Muscle of arm (tissue), 1 donor: ENCODE measurements at regions not wholly inside any gene's neighbourhood (a gene's known extent, or its start where the extent isn't known, plus 50 kb on each side); places are given as distances from the start of the nearest gene placed in this dataset.
A peak's percentile ranks its signal among the peaks of the same experiment; 100 is the strongest.

Source experiments
- DNase-seq: peaks from one replicate; pipeline ENCODE4 v3.0.0-alpha.2; 2013

DNA sequence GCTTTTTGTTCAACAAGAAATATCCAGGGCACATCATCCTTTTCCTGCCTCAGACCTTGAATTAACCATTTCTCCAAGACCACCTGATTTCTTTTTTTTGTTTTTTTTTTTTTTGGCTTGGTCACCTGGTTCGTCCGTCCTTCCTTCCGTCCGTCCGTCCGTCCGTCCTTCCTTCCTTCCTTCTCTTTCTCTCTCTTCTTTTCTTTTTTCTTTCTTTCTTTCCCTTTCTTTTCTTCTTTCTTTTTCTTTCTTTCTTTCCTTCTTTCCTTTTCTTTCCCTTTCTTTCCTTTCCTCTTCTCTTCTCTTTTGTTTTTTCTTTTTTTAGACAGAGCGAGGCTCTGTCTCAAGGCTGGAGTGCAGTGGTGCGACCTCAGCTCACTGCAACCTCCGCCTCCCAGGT, 80.7 kb downstream of the TET3 start:
- DNase-seq = no peak

DNA sequence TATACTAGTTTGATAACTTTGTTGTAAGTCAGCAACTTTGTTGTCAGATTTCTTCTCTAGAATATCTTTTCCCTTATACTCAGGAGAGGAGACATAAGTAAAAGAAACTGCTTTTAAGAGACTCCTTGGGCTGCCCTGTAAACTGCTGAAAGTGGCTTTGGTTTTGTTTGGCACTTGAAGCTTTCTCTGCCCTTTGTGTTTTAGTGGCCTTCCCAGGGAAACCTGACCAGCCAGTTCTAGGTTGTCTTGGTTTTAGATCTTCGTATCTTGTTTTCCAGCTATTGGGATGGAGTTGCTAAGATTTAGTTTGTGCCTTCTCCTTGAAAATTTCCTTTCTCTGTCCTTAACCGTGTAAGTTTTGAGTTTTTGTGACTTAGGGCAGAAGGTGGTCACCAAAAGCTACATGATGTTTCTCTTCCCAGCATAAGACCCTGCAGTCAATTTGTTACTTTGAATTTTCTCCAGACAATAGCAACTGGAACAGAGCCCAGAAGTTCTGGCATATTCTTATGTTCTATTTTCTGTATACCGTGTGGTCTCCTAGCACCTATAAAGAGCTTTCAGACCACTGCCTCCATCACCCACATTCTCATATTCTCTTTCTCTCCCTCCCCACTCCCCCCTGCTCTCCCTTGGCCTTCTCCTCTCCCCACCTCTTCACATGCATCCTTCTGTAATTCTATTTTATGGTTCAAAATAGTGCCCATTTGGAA, 81.1 kb downstream of the BOLA3 start:
- DNase-seq = peak; percentile 62

DNA sequence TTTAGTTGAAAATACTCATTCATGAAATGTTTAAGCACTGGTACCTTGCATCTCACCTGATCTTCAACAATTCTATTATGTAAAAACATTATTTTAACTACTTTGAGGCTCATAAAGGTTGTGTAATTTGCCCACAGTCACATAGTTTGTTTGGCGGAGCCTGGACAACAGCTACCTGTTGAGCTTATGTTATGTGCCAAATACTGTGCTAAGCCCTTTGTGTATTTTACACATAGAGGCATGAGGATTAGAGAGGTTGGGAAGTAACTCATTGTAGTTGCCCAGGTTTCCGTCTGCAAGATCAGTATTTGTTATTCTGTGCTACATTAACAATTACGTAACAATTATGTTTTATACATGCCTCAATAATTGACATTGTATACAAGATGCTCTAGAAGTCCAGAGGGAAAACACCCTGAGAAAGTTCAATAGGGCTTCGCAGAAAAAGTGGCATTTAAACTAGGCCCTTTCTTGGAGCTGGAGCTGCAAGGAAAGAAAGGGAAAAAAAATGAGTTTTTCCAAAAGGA, 80.4 kb downstream of the BOLA3 start:
- DNase-seq = no peak

DNA sequence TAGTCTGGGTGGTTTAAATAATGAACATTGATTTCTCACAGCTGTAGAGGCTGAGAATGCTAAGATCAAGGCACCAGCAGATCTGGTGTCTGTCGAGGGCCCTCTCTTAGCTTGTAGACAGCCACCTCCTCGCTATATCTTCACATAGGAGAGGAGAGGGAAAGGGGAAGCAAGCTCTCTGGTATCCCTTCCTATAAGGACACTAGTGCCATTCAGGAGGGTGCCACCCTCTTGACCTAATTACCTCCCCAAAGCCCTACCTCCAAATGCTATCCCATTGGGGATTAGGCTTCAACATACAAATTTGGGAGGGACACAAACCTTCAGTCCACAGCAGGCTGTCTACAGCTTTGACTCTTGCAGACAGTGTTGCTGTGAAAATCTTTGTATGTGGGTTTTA, 76.7 kb downstream of the BOLA3 start:
- no peak for DNase-seq

DNA sequence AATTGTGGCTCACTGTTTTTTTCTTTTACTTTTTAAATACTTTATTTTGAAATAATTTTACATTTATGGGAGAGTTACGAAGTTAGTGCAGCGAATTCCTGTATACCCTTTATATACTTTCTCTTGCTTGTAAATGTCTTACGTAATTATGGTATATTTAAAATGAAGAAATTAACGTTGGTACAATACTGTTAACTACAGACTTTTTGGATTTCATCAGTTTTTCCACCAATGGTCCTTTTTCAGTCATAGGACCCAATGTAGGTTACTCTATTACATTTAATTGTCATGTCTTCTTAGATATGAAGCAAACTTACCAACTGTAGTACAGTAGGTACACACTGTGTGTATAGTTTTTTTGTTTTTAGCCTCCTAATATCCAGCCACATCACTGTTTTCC, 76.3 kb downstream of the BOLA3 start:
- no peak for DNase-seq

DNA sequence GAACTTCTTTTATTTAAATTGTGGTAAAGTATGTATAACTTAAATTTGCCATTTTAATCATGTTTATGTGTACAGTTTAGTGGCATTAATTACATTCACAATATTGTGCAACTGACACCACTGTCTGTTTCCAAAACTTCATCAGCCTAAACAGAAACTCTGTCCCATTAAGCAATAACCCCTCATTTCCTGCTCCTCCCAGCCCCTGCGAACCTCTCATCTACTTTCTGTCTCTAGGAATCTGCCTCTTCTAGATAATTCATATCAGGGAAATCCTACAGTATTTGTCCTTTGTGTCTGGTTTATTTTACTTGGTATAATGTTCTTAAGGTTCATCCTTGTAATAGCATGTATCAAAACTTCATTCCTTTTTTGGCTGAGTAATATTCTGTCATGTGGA, 75.1 kb downstream of the BOLA3 start:
- DNase-seq = no peak

DNA sequence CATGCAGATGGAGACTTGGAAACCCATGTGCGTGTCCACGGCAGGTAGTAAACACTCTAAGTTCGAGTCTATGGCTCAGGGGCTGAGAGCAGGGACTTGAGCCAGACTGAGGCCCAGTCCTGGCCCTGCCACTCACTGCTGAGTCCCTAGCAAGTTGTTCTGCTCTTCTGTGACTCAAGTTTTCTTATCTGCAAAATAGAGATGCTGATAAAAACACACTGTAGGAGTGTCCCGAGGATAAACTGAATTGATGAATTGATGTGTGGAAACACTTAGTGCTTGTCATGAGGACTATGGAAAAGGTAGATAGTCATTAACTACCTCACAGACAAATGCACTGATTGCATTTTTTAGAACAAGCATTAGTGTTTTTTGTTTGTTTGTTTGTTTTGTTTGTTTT, 73.2 kb downstream of the BOLA3 start:
- DNase-seq = no peak

DNA sequence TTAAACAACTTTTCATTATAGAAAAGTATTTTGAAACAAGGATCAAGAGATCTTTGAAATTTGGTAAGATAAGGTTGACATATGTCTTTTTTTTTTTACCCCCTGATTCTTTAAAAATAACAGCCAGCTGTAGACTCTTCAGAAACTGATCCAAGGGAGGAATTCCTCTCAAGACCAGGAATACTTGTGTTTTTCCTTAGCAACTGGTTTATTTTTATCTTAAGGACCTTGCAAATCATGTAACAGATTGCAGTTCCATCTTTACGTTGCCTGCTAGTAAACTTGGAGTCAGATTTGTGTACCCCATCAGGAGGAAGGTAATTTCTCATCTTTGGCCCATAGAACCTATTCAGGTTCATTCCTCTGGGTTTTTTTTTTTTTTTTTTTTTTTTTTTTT, 71.6 kb downstream of the BOLA3 start:
- no peak for DNase-seq

DNA sequence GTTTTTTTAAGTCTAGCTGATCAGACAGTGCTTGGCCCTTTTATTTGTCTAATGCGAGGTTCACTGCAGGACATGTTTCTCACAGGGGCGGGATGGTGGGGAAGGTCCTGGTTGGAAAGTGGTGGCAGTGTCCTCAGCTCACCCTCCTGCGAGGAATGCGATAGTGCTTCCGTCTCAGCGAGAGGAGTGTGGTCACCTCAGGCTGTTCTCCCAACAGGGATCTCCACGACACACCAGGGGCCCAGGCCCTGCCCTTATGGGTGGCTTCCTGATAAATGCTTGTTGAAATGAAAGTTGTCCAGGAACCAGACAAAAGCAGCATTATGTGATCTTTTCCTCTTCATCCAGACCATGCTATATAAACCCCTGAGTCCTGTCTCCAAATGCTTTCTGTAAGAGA, 70.1 kb downstream of the BOLA3 start:
- DNase-seq = no peak

DNA sequence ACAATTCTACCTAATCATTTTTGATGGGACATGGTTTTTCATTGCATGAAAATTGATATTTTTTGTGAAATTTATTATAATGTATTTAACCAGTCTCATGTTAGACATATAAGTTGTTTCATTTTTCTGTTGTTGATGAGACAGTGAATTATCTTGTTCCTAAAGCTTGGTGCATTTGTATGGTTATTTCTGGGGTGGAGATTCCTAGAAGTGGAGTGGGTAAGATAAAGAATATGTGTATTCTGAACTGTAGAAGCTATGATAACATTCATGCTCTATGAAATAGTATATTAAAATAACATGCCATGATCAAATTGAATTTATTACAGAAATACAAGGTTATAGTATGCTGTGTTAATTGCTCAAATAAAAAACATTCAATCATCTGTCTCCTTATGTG, 69.2 kb downstream of the BOLA3 start:
- no peak for DNase-seq

DNA sequence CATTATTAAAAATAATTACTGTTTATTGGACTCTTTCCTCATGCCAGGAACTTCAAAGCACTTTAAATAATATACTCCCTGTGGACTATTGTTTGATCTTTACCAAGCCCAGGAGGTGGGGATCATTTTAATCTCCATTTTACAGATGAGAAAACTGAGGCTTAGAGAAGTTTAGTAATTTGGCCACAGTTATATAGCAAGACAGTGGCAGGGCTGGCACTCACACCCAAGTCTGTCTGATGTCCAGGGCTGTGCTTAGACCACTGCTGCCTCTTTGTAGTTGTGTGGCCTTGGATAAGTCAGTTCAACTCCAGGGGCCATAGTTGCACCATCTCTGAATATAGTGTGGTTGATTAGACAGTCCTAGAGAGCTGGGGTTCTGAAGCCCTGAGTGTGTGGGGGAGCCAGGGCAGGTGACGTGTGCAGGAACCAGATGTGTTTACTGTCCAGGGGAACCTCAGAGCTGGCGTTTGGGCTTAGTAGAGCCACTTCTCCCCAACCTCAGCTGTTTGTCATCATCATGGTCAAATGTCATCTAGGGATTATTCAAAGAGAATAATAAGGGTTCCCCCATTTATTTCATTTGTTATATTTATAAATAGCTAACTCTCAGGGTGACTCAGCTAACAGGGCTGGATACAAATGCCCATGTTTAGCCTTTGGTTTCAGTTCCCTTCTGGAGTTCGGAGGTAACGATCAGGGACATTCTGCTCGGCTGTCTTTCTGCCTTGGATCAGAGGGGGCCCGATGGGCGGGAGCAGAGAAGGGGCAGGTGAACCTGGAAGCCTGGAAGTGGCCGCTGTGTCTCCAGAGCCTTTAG, 68.0 kb downstream of the BOLA3 start:
- DNase-seq = no peak

DNA sequence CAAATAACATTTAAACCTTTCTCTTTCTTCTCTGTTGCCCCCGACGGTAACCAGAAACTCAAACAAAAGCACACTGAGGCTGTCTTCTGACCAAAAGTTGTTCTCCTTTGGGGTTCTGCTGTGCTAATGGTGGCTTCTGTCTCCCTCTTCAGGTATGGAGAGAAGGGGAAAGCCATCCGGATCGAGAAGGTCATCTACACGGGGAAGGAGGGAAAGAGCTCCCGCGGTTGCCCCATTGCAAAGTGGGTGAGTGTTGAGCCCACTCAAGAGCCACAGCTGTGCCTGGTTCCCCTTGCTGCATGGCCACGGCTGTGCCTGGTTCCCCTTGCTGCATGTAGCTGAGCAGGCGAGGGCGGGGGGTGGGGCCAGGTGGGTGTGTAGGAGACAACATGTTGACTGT, 67.4 kb downstream of the BOLA3 start:
- DNase-seq = peak; percentile 4

DNA sequence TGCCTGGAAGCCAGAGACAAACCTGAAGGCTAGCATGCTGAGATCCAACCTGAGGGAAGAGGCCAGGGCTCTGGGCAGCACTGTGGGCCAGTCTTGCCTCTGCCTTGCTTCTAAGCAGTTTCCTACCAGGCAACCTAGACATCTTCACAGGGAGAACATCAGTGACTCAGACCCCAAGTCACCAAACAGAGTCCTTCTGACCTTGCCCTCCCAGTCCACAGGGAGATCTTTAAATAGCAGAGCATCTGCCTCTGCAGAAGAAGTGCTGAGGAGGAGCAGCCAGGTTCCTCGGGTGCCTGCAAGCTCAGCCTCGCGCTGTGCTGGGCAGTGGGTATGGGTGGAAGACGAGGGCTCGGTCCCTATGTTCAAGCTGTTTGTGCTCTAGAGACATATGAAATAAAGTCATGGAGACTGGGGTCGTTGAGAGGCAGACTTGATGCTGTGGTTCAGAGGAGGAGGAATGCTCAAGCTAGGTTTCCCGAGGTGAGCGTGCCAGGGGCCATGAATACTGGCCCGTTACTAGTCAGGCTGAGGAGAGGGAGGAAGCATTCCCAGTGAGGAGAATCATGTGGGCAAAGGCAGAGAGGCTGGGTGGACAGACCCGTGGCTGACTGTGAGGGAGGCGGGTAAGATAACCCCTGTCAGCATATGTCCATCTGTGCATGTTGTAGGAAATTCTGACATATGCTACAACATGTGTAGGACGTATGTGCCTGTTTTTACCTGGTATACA, 66.5 kb downstream of the BOLA3 start:
- DNase-seq = no peak

DNA sequence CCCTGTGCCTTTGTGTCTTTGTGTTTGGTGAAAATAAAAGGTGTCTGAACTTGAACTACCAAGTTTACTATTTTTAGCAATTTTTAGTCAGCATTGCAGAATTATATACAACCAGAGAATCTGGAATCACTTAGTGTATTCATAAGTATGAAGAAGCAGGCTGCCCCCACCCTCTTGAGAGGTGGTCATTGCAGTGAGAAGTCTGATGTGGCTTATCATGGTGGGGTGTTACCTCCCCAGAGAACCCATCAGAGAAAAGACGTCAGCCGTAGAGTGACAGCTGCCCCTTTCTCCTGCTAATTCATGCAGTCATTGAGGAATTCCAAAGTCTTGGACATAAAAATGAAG, 66.0 kb downstream of the BOLA3 start:
- no peak for DNase-seq

DNA sequence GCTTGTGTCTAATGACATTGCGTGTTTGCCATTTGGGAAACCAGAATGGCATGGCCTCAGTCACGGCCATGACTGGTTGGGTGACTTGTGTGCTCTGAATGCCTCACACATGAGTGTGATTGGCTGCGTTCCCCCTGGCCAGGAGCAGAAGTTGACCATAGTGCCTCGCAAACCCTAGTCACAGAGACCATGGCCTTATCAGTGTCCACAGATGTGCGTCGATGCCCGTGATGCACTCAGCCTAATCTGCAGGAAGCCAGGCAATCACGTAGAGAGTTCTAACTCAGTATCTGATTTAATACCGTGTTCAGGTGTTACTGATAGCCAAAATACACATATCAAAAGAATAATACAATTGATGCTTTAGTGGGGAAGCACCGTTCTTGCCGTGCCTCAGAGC, 64.0 kb downstream of the BOLA3 start:
- DNase-seq = no peak
